NOMO-1 treated with dmso at 0.1 percent for 144 hours (cell line): ENCODE measurements at regions not wholly inside any gene's neighbourhood (a gene's known extent, or its start where the extent isn't known, plus 50 kb on each side); places are given as distances from the start of the nearest gene placed in this dataset.

ENCODE experiments used
- DNase-seq: peaks from one replicate; lab custom pipeline; 2025; ENCODE audit not compliant: unreplicated experiment; lab: John Stamatoyannopoulos, UW

DNA sequence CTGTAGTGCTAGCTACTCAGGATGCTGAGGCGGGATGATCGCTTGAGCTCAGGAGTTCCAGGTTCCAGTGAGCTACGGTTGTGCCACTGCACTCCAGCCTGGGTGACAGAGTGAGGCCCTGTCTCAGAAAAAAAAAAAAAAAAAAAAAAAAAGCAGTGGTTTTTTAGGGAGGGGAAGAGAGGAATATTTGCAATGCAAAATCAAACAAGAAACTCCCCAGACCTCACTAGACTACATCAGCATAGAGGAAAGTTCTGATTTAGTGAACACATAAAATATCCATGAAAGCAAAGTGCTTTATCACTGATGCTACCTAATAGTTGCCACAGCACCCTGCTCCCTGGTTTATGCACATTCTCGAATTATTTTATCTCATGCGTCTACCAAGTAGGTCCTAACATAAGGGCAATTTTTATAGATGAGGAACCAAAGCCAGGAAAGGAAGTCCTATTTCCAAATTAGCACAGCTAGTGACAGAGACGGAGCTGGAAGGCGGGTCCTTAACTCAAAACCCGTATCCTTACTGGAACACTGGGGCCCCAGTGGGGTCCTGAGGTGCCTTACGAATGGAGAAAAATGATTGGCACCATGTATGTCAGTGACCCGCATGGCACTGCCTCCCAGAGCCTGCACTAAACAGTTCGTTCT lies 50.7 kb upstream of the GPR157 start:
- DNase-seq = no peak

GRCh38 chr1:9180111-9180819 lies 51.4 kb upstream of the GPR157 start:
- no peak for DNase-seq

DNA sequence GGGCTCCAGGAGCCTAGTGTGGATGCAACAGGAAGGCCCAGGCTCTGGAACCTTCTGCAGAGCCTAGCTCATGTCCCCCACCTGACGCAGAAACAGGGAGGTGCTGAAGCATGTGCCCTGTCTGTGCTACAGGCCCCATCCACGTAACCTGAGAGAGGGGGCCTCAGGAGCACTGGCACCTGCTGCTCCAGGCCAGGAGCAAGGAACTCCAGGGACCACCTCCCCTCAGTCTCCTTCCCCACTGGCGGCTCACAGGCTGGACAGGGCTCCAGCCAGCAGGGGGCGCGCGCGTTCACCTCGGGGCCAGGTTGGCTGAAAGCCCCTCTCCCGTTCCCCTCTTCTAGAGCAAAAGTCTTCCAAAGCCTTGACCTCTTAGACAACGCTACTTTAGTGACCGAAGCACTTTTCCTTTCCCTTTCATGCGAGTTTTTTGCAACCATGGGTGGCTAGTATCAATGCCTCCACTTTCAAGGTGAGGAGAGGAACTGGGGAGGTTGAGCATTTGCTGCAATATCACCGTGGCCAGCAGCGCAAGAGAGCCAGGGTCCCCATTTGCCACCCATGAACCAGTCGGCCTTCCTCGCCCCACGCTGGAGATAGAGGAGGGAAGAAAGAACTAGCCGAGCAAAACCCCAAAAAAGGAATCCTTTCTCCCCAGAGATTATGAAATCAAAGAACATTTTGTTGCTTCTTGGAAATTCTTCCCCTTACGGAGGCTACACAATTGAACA lies 52.4 kb upstream of the GPR157 start:
- peak; percentile 47 for DNase-seq

DNA sequence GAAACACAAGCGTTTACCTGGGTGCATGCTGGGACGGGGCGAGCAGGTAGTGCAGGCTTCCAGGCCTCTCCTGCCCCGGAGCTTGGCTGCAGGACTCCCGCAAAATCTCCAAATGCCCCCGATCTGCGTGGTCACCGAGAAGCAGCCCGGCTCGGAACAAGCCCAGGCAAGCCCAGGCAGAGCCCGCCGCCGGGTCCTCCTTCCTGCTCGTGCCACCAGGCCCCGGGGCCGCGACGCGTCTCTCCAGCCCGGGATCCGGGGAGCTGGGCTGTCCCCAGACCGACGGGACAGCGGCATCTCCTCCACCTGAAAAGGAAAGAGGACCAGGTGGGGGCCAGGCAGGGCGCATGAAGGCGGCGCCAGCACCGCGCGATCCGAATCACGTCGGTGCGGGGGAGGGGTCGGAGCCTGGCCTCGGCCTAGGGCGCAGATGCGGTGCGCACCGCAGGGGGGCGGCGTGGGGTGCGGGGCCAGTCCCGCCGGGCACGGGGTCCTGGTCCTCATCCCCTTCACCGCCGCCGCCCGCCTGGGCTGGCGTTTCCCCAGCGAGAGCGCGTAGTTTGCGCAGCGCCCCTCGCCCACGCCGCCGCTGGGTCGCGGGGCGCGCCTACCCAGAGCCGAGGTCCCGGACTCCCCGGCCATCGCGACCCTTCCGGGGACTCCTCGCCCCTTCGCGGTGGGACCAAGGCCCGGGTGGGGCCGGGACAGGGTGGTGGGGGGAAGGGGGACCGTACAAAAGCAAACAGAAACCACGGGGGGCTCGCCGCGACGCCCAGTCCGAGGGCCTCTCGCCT lies 52.4 kb upstream of the H6PD start:
- DNase-seq = no peak

GRCh38 chr1:9182784-9183257 lies 51.8 kb upstream of the H6PD start:
- no peak for DNase-seq

DNA sequence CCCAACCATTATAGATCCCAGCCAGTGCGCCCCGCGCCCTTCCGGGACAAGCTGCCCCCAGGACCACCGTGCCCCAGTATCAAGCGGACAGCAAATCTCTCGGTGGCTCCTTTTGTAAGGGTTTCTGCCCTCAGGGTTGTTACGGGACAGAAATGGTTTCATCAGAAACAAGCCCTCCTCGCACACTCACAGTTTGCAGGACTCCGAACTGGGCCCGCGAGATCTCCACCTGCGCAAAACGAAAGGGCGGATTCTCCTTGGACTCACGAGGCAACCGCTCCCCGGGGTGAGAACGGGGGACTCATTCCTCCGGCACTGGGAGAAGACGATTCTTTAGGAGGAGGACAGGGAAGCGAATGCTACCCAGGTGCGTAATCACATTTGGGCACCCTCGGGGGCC lies 51.1 kb upstream of the H6PD start:
- no peak for DNase-seq

DNA sequence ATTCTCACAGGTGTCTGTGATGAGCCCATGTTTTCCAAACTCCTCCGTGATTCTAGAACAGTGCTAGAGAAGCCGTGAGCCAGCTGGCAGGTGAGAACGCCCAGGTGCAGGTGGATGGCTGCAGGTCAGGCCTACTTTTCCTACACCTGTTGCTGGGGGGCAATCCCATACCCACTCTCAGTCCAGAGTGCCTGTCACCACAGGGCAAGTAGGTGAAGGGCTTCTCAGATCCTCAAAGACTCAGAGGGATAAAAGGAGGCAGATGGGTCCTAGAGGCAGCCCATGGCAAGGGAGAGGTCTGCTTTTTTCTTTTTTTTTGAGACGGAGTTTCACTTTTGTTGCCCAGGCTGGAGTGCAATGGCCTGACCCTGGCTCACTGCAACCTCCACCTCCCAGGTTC lies 50.7 kb upstream of the H6PD start:
- DNase-seq = no peak

- no peak for DNase-seq
Measured at GRCh38 chr1:9184749-9185148, 49.8 kb upstream of the H6PD start.
